Limb (tissue), 2 donors: ENCODE measurements at regions not wholly inside any gene's neighbourhood (a gene's known extent, or its start where the extent isn't known, plus 50 kb on each side); places are given as distances from the start of the nearest gene placed in this dataset.
"Not testable (repeated sequence)": the region's sequence is repeated elsewhere in the genome, so short reads cannot be mapped to it uniquely, and the experiment has no call there.

Experiments
- DNase-seq, 2 donors: peaks; one replicate each; pipeline ENCODE4 v3.0.0-alpha.2; 2016; ENCODE audit errors: extremely low spot score in 2 of 2

GRCh38 chr6:9332241-9332780 is 897.0 kb upstream of the SLC35B3 start:
- no peak for DNase-seq

DNA sequence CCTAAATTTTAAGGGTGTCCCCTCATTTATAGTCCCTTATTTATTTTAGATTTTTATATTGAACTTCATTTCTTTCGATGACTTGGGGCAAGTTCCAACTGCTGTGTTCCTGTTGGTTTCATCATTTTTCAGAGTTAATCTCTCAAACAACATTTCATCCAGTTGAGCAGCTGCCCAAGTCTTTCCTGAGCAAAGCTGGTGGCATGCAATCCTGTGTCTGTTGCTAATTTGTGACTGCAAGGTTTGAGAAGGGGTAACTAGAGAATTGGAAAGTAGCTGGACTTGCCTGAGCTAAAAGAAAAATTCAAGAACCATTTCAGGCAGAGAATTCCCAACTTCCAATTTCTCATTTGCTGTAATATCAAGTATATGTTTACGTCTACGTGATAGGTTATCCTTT is 881.5 kb upstream of the SLC35B3 start:
- DNase-seq = no peak

- no peak for DNase-seq
These were observed 880.8 kb upstream of the SLC35B3 start for GRCh38 chr6:9315966-9316650.

DNA sequence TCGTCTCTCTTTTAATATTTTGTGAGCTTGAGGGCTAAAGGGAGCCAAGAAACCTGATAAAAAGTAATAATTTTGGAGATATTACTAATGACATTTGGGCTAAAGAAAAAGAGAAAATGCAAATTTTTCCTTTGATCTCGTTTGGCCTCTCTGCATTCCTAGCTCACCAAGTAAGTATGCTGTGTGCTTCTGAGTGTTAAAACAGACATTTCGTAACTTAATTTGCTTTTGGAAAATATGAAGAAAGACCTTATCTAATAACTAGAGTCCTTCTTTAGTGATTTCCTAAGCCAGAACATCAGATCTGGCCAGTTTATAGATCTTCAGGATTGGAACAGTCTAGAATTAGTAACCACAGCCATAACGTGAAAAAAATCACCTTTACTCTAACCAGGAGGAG is 872.9 kb upstream of the SLC35B3 start:
- DNase-seq = no peak

- no peak for DNase-seq
These were observed 872.4 kb upstream of the SLC35B3 start for GRCh38 chr6:9307786-9308185.

DNA sequence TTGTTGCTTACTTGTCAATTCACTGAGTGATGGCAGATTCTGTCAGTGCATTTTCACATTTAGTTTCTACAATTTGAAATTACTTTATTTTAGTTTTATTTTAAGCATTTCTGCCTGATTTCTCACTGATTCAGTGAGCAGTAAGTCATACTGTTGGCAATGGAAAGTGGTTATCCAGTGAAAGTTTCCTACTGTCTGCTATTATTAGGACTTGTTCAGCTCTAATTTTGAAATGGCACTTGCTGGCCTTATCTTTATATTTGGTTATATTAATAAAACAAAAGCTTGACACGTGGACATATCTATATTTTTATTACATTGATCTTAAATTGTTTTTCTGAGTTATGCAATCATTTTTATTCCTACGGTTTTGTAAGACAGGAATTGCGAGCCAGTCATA is 871.8 kb upstream of the SLC35B3 start:
- no peak for DNase-seq

DNA sequence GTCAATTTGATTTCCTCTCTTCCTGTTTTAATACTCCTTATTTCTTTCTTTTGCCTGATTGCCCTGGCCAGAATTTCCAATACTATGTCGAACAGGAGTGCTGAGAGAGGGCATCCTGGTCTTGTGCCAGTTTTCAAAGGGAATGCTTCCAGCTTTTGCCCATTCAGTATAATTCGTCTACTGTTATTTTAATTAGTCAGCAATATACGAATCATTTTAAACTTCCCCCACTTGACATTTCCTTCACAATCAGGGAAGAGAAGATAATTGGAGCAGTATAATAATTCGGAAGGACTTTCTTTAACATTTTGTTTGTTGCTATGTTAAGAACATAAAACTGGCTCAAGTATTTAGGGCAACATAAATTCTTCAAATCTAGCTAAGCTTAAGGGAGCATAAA is 860.3 kb upstream of the SLC35B3 start:
- no peak for DNase-seq

- peak in 1 of 2 donors; percentile 5 for DNase-seq
These were observed 857.6 kb upstream of the SLC35B3 start for GRCh38 chr6:9292975-9293374.

GRCh38 chr6:9290342-9290741 is 855.0 kb upstream of the SLC35B3 start:
- not testable (repeated sequence) for DNase-seq

GRCh38 chr6:9272671-9273070 is 837.3 kb upstream of the SLC35B3 start:
- no peak for DNase-seq

- no peak for DNase-seq
These were observed 831.4 kb upstream of the SLC35B3 start for GRCh38 chr6:9266741-9267140.

- no peak for DNase-seq
These were observed 821.9 kb upstream of the SLC35B3 start for GRCh38 chr6:9257215-9257614.

DNA sequence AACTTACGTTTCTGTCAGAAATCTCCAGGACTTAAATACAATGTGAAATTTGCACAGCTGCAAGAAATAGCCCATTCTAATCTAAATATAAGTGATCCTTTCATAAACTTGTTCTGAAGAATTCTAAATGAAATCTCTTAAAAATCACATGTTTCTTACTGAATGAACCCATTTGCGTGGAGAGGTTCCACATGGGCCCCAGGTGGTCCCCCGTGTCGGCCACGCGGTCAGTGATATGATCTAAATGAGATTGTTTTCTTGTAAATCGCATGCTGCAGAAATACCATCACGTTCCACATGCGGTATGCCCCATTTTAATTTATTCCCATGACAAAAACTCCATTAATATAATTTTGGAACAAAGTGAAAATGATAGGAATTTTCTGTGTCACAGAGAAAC is 818.9 kb upstream of the SLC35B3 start:
- DNase-seq = no peak

DNA sequence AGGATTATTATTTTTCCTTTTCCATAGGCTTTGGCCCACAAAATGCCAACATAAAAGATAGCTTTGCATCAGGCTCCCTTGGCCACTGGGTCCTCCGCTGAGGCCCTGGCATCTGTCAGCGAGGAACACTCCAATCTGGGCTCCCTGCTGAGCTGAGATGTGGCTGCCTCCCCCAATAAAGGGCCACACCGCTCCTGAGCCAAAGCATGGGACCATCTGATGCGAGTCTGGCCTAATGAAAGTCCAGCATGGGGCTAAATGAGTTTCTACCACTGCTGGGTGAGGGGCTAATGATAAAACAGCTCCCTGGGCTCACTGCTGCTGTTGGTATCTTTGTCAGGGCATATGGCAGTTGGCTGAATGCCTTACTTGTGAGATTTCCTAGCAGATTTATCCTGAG is 817.5 kb upstream of the SLC35B3 start:
- DNase-seq = peak in 1 of 2 donors; percentile 37

GRCh38 chr6:9250852-9251251 is 815.5 kb upstream of the SLC35B3 start:
- peak; percentile 30 to 62 for DNase-seq

DNA sequence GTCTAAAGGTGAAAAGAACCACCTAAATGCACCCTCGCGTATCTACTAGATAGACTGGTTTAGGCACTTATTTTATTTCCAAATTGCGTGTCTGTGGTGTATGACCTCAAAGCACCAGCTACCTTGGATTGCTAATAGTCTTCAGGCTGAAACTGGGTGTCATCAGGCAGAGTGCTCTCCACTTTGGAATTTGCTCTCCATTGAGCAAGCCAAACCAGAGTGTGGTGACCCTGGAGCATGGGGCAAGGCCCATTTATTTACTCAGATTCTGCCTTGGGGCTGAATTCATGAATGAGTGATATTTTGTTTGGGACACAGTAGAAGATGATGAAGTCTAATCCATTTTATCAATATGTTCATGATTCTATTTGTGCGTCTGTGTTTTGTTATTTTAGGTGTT is 812.8 kb upstream of the SLC35B3 start:
- DNase-seq = no peak

DNA sequence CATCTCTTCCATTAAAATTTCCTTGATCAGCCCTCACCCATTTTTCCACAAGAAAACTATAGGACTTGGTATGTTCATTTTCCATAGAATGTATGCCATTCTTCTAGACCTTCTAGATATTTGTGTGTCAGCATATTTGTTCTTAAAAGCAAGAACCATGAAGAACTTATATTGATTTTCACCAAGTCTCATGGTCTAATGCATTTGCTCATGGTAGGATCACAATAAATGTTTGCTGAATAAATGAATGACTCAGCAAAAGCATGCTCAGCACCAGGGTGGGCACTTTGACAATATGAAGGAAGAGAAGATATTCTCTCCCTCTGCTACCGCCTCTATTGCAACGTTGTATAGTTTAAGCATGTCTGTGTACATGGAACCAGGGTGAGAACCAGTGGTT is 805.5 kb upstream of the SLC35B3 start:
- DNase-seq = no peak

- DNase-seq = no peak
These were observed 801.1 kb upstream of the SLC35B3 start for GRCh38 chr6:9236443-9236842.

DNA sequence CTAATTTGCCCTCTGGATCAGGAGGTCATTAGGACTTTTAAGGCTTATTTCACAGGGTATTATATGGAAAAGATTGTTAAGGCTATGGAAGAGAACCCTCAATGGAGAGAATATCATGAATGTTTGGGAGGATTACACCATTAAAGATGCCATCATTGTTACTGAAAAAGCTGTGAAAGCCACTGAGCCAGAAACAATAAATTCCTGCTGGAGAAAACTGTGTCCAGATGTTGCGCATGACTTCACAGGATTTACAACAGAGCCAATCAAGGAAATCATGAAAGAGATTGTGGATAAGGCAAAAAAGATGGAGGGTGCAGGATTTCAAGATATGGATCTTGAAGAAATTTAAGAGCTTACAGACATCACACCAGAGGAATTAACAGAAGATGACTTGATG is 798.3 kb upstream of the SLC35B3 start:
- no peak for DNase-seq

GRCh38 chr6:9233226-9233625 is 797.9 kb upstream of the SLC35B3 start:
- DNase-seq = no peak

DNA sequence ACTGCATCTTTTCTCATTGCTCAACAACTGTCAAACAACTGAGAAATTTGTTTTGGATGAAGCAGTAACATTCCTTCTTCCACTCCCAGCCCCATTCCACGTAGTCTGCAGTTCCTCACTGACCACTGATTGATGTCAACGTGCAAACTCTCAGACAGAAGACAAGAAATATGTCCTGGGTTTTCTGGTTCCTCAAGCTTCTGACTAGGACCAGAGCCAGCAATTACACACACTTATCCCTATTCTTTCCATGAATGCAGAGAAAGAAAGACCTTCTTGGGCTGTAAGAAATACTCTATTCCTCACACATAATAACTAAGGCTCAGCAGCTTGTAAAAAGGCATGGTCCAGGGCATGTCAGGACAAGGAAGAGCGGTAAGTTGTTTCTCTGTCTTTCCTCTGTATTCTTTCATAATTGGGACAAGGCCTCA is 790.1 kb upstream of the SLC35B3 start:
- DNase-seq = no peak

- DNase-seq = no peak
These were observed 789.2 kb upstream of the SLC35B3 start for GRCh38 chr6:9224539-9224938.

DNA sequence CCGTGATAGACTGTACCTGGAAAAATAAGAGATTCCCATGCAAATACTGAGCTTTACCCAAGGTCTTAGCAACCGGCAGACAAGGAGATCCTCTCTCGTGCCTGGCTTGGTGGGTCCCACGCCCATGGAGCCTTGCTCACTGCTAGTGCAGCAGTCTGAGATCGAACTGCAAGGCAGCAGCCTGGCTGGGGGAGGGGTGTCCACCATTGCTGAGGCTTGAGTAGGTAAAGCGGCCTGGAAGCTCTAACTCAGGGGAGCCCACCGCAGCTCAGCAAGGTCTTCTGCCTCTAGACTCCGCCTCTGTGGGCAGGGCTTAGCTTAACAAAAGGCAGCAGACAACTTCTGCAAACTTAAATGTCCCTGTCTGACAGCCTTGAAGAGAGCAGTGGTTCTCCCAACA is 778.4 kb upstream of the SLC35B3 start:
- not testable (repeated sequence) for DNase-seq

GRCh38 chr6:9208966-9209365 is 773.6 kb upstream of the SLC35B3 start:
- no peak for DNase-seq
